Breast epithelium (tissue), 4 donors: ENCODE measurements at regions not wholly inside any gene's neighbourhood (a gene's known extent, or its start where the extent isn't known, plus 50 kb on each side); places are given as distances from the start of the nearest gene placed in this dataset.

Source experiments
- DNase-seq, 2 donors: peaks; one replicate each; pipeline ENCODE4 v3.0.0-alpha.2; 2019; ENCODE audit warnings: low spot score in 2 of 2
- H3K27ac ChIP-seq, 2 donors: fragments of 200-600 bp; sonication (generic) in 1 of 2; one replicate each; pipeline ENCODE4 v1.5.1; 2016 to 2019; ENCODE audit warnings: mild to moderate bottlenecking in 1 of 2
- H3K27me3 ChIP-seq, 2 donors: fragments of 200-600 bp; sonication (generic) in 1 of 2; one replicate each; pipeline versions ENCODE4 v1.5.1 to v1.6.0; 2017 to 2019; ENCODE audit warnings: control low read depth in 1 of 2, mild to moderate bottlenecking in 1 of 2
- H3K36me3 ChIP-seq: fragments of 200-600 bp; one replicate; pipeline ENCODE4 v1.5.1; 2019
- H3K4me1 ChIP-seq, 2 donors: fragments of 200-600 bp; sonication (generic); one replicate each; pipeline ENCODE4 v1.5.1; 2016 to 2019; ENCODE audit warnings: control low read depth in 1 of 2
- H3K4me3 ChIP-seq, 3 donors: fragments of 200-600 bp; sonication (generic); 1 replicate in 2 of 3; 2 replicates in 1 of 3; pipeline ENCODE4 v1.5.1; 2016 to 2019; ENCODE audit warnings: mild to moderate bottlenecking in 3 of 3, moderate library complexity in 2 of 3
- H3K9me3 ChIP-seq, 2 donors: fragments of 200-600 bp; sonication (generic) in 1 of 2; one replicate each; pipeline ENCODE4 v1.5.1; 2016 to 2019; ENCODE audit warnings: control low read depth in 1 of 2
- CTCF ChIP-seq, 3 donors: fragments of 450-650 bp; IDR thresholded peaks; one replicate each; pipeline ENCODE4 v1.5.1; 2016 to 2017; ENCODE audit warnings: antibody characterized with exemption in 3 of 3, mild to moderate bottlenecking in 3 of 3, moderate library complexity in 3 of 3
- POLR2A ChIP-seq: fragments of 450-650 bp; IDR thresholded peaks from one replicate; pipeline ENCODE4 v1.6.1; 2016; ENCODE audit warnings: antibody characterized with exemption, mild to moderate bottlenecking, moderate library complexity
- POLR2AphosphoS5 ChIP-seq, 3 donors: sonication (generic); formaldehyde crosslinking; IDR thresholded peaks; one replicate each; pipeline ENCODE4 v1.6.1; 2017; ENCODE audit warnings: antibody characterized with exemption in 3 of 3
- intact Hi-C: fragments of 100-400 bp; cut with DNase I; formaldehyde crosslinking; loops from one replicate; pipeline ENCODE4 v1.15.1; 2023; ENCODE audit warnings: low total_unique reads

DNA sequence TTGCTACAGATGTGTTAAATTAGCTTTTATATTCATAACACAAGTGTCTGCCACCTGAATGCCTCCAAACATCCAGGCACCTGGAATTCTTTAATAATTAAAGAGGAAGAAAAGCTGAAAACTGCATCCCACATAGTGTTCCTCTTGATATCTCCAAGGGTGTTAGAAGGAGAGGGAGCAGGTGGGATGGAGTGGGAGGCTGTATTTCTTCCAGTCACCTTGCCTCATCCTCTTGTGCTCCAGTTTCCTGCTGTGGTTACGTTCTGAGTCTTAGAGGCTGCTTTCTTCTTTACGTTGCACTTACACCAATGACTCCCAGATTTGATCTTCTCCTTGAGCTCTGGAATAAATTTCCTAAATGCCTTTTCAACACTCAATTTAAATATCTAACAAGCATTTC, 230.3 kb upstream of the LYPLAL1 start:
- TF ChIP-seq POLR2A, result no peak
- TF ChIP-seq CTCF (IDR thresholded peaks at IDR 0.05), result no peak
- no peak for TF ChIP-seq POLR2AphosphoS5 (IDR thresholded peaks at IDR 0.05)
- Histone ChIP-seq H3K27ac (no peak overlapping the region), H3K27me3 (no peaks in the 10 kb centered on the region), H3K4me1 (no peaks in the 10 kb centered on the region), H3K9me3 (peaks cover 0 to 4% of the 10 kb centered on the region in 2 donors), H3K36me3 (no peaks in the 10 kb centered on the region), H3K4me3 (no peak overlapping the region)
- intact Hi-C loops, result no loop called here
- DNase-seq, result no peak

DNA sequence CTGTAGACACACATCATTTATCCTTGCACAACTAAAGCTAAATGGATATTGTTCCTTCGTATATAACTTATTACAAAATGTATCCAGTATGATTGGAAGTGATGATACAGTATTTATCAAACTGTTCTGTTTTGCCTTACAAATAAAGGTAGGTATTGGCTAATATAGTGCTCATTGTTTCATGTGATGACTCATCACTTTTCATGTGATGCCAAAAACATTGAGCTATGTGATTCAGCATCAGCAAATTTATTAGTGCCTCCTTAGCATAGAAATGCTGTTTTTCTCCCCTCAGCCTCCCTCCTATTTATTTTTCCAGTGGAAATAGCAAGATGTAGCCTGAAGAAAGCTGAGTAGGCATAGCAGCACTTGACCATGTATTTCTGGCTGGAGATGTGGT, 228.6 kb upstream of the LYPLAL1 start:
- DNase-seq, result no peak
- intact Hi-C loops, result no loop called here
- TF ChIP-seq CTCF (IDR thresholded peaks at IDR 0.05) (no peak), POLR2AphosphoS5 (IDR thresholded peaks at IDR 0.05) (no peak), POLR2A (no peak)
- no peaks in the 10 kb centered on the region for H3K36me3 ChIP-seq
- H3K4me1 ChIP-seq, result no peaks in the 10 kb centered on the region
- H3K4me3 ChIP-seq, result no peak overlapping the region
- H3K27me3 ChIP-seq, result no peaks in the 10 kb centered on the region
- H3K27ac ChIP-seq, result no peak overlapping the region
- H3K9me3 ChIP-seq, result peaks cover 0 to 4% of the 10 kb centered on the region in 2 donors

DNA sequence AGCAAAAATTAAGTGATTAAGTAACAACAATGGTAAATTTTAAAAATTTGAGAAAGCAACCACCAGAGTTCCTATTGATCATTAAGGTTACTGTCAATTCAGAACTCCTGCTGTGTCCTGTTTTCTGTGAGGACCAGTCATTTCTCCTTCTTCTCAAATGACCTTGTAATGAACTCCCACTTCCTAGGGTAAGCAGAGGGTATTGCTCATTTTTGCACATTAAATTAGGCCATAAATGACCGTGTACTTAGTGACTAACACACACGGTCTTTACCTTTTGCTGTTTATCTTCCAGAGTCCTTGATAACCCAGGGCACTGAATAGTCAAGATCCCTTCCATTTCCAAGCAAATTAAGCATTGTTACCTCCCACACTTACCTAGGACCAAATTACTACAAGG, 227.5 kb upstream of the LYPLAL1 start:
- no peaks in the 10 kb centered on the region for H3K36me3 ChIP-seq
- no peaks in the 10 kb centered on the region for H3K4me1 ChIP-seq
- intact Hi-C loops, result no loop called here
- DNase-seq, result no peak
- no peak overlapping the region for H3K4me3 ChIP-seq
- TF ChIP-seq CTCF (IDR thresholded peaks at IDR 0.05) (no peak), POLR2AphosphoS5 (IDR thresholded peaks at IDR 0.05) (no peak), POLR2A (no peak)
- H3K27me3 ChIP-seq, result no peaks in the 10 kb centered on the region
- H3K9me3 ChIP-seq, result no peaks in the 10 kb centered on the region
- no peak overlapping the region for H3K27ac ChIP-seq

DNA sequence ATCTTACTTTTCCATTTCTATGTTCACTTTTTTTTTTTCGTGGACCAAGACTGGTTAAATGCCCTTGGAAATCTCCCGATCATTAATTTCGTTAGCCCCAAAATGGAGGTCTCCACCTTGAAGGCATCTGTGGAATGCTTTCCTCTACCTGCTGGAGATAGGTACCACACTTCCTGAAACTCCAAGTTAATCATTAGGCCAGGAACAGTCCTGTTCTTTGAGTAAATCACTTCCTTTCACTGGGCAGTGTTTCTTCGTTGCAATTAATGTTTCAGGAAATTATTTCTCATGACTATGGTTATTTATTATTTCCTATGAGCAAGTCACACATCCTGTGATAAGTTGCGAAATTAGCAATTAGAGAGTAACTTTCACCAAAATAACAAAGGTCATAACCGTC, 225.2 kb upstream of the LYPLAL1 start:
- intact Hi-C loops, result no loop called here
- no peak for DNase-seq
- TF ChIP-seq CTCF (IDR thresholded peaks at IDR 0.05) (no peak), POLR2A (no peak), POLR2AphosphoS5 (IDR thresholded peaks at IDR 0.05) (no peak)
- Histone ChIP-seq H3K36me3 (no peaks in the 10 kb centered on the region), H3K27ac (no peak overlapping the region), H3K4me3 (no peak overlapping the region), H3K27me3 (no peaks in the 10 kb centered on the region), H3K9me3 (no peaks in the 10 kb centered on the region), H3K4me1 (no peaks in the 10 kb centered on the region)

DNA sequence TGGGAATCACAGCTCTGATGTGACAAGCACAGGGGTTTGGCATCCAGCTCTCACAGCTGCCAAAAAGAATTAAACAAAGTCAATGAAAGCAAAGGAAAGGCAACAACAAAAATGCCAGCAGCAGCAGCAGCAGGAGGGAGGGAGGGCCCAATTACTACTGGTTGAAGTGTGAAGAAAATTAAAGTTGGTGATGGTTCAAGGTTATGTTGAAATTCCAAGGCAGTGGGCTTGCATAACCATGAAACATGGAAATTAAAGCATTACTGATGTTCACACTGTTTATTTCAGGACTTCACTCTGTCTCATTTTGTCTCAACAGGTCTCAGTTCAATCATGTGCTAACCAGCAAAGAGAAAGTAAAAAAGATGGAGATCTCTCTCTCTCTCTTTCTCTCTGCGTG, 220.3 kb upstream of the LYPLAL1 start:
- intact Hi-C loops, result no loop called here
- Histone ChIP-seq H3K36me3 (no peaks in the 10 kb centered on the region), H3K4me1 (no peaks in the 10 kb centered on the region), H3K9me3 (no peaks in the 10 kb centered on the region), H3K4me3 (no peak overlapping the region), H3K27me3 (no peaks in the 10 kb centered on the region), H3K27ac (no peak overlapping the region)
- no peak for DNase-seq
- TF ChIP-seq CTCF (IDR thresholded peaks at IDR 0.05) (no peak), POLR2A (no peak), POLR2AphosphoS5 (IDR thresholded peaks at IDR 0.05) (no peak)
